ENCODE measurements at regions not wholly inside any gene's neighbourhood (a gene's known extent, or its start where the extent isn't known, plus 50 kb on each side); places are given as distances from the start of the nearest gene placed in this dataset.

- DNase-seq, result no peak
These were observed 1102.7 kb downstream of the TSN start for GRCh38 chr2:122858075-122858702.

GRCh38 chr2:122858813-122859212, 1103.4 kb downstream of the TSN start:
- DNase-seq, result no peak

GRCh38 chr2:122859260-122859659, 1103.8 kb downstream of the TSN start:
- no peak for DNase-seq

- DNase-seq, result no peak
These were observed 1108.1 kb downstream of the TSN start for GRCh38 chr2:122863532-122863931.

- no peak for DNase-seq
These were observed 1109.3 kb downstream of the TSN start for GRCh38 chr2:122864728-122865127.

- no peak for DNase-seq
These were observed 1110.6 kb downstream of the TSN start for GRCh38 chr2:122866095-122866494.

GRCh38 chr2:122867941-122868340, 1112.5 kb downstream of the TSN start:
- DNase-seq, result no peak

DNA sequence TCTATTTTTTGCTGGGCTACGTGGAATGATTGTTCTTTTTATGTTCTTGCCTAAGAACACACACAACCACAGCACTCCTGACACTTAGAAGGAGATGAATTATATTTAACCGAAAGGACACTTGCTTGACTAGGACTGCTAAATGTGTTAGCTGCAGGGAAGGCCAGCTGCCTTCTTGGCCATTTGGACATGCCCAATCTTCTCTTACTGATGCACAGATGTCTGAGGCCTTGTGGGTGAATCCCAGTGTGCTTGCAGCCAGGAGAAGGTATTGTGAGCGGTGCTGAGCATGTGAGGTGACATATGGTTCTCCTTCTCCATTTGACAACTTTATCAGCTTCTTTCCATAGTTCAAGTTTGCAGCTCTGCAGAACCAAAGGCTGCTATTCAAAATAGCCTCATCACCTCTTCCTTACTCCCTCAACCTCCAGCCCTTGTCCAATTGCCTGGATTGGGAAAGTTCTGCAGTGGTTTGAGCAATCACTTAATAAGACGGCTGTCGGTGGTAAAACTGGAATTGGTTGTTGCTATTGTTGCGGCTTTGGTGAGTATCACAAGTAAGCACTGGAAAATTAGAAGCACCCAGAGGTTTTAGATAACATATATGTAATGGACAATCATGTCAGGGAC, 1113.3 kb downstream of the TSN start:
- no peak for DNase-seq

- DNase-seq, result no peak
These were observed 1118.5 kb downstream of the TSN start for GRCh38 chr2:122873951-122874350.

DNA sequence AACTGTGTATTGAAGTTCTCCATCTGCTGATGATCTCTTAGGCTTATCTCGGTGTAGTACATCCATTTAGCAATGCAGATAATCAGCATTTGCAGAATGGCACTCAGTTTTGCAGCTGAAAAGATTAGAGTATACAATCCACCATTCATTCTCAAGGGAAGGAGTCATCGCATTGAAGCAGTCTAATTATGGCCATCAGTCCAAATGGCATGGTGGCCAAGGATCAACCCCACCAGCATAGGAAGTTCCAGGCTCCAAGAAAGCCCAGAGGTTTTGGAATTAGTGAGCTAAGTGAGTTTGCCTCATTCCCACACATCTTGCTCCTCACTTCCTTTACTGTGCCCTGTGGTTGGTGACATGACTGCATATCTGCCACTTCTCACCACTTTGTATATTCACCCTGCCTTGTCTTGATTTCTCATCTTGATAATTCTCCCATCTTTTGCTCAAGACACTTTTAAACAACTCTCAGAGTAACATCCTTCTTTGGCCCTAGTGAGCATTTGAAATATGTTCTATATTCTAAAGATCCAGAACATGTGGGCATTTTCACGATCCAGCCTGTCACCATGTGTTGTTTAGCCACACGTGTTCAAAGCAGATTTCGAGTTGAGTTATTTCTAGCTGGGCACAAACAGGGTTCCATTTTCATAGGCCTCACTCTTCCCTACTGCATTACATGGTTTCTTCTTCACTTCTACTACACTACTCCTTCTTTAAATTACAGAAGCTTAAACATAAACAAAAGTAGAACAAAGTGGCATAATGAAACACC, 1119.8 kb downstream of the TSN start:
- DNase-seq, result no peak

DNA sequence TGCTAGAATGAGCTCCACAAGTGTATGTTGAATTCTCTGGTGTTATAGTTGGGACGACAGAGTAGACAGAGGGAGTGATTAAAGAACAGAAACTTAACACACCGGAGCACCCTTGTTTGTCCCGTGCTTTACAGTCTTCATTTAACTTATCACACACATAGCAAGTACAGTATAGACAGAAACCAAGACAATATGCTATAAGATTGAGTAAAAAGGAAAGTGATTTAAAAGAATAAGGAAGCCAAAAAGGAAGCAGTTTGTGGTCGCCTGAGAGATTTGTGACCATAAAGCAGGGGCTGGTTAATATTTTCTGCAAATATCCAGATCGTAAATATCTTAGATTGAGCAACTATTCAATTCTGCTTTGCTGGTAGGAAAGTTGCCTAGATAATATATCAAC, 1128.4 kb downstream of the TSN start:
- no peak for DNase-seq

DNA sequence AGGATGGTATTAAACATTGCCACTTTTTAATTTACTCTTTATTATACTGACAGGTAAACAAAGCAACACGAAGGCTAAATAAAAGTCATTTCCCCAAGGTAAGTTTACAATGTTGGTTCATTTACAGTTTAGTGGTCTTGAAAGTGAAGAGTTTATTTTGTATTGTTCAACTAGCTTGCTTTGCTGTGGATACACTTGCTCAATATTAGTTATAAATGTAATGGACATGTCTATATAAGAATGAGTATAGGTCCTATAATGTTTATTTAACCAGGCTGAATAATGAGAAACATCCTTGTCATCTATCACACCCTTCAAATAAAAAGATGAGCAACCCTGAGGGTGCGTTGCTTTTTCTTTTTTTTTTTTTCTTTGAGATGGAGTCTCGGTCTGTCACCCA, 1129.4 kb downstream of the TSN start:
- no peak for DNase-seq

GRCh38 chr2:122885436-122885835, 1130.0 kb downstream of the TSN start:
- DNase-seq, result no peak

DNA sequence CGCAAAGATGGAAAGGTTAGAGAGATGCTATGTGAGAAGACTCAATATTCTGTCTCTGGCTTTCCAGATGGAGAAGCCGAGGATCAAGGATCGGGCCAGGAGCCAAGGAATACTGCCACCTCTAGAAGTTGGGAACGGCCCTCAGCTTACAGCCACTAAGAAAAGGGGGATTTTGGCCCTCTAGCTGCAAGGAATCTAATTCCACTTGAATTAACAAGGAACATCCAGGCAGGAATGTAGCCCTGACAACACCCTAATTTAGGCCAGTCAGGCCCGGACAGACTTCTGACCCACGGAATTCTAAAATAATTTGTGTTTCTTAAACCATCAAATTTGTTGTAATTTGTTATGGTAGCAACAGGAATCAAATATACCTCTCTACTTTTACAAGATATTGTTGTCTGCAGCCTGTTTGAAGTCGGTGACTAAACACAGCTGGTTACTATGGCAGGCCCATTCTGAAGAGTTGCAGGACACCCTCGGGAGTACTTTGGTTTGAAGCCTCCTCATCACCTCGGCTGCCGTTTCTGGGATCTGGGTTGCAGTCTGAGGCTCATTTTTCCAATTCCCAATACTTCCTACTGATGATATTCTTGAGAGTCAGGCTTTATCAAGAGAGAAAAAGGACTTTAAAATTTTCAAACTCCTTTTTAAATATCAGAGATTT, 1131.2 kb downstream of the TSN start:
- DNase-seq, result no peak

GRCh38 chr2:122899614-122900013, 1125.5 kb upstream of the CNTNAP5 start:
- DNase-seq, result no peak

- no peak for DNase-seq
These were observed 1119.7 kb upstream of the CNTNAP5 start for GRCh38 chr2:122905431-122905830.

DNA sequence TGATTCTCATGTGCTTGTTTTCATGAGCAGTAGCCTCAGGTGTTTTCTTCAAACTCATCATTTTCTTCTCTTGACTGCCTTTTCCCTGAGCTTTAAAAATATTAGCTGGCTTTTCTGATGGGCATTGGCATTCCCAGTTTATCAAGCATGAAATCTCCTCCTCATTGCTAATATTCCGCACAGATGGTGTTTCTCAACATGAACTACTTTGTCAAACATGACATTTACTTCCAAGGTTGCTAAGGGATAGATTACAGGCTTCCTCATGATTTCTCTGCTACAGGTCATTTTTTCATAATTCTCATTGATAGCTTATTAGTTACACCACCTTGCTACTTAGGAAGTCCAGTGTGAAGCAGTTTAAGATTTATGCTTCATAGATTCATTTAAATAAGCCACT, 1116.9 kb upstream of the CNTNAP5 start:
- DNase-seq, result no peak

DNA sequence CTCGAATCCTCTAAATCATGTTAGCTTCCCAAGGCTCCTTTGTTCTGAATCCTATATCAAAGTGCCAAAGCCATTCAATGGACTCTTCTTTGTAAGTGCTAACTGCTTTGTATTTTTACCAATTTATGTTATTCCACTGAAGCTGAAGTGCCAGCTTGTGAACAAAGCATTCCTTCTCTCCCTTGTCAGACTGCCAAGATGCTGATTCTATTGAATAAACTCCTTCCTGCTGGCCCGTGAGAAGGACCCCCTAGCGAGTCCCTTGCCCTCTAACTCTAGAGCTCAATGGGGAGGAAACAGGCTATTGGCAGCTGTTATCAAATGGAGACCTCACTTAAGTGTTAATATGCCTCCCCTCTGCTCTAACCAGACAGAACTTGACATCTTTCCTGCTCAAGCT, 1097.9 kb upstream of the CNTNAP5 start:
- DNase-seq, result no peak

DNA sequence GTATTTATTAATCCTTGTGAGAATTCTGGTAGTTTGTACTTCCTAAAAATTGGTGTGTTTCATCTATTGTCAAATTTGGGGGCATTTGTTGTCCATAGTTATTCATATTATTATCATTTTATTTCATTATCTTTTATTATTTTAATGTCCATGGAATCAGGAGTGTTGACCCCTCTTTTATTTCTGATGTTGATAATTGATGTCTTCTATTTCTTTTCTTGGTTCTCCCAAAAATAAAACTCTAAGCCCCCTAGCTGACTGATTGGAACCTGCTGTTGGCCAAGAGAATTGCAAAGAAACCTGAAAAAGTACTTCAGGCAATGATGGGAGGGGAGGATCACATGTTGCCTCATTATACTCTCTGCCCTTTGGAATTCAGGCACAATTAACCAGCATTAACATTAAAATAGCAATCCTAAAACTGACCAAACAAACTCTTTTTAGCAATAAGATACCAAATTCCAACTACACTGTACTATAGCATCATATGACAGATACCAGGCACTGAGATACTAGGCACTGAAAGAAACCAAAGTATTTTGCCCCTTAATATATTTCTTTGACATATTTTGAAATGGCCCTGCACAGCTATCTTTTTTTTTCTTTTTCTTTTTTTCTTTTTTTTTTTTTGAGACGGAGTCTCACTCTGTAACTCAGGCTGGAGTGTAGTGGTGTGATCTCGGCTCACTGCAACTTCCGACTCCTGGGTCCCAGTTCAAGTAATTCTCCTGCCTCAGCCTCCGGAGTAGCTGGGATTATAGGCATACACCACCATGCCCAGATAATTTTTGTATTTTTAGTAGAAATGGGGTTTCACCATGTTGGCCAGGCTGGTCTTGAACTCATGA, 1097.2 kb upstream of the CNTNAP5 start:
- DNase-seq, result no peak

GRCh38 chr2:122929347-122929746, 1095.7 kb upstream of the CNTNAP5 start:
- DNase-seq, result no peak

DNA sequence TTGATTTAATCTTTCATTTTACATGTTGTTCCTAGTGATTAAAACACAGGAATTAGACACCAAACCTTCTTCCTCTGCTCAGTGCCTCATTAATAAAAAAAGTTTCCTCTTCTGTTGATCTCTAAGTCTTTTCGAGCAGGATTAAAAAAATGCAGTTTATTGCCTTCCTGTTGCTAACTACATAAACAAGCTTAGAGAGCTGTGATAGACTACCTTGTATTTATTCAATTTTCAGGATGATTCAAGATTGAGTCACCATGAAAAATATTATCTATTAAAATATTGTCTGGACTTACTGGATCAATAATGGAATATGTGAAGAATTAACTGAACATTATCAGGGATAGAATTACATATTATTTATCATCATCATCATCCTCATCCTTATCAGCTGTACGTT, 1089.6 kb upstream of the CNTNAP5 start:
- DNase-seq, result no peak

DNA sequence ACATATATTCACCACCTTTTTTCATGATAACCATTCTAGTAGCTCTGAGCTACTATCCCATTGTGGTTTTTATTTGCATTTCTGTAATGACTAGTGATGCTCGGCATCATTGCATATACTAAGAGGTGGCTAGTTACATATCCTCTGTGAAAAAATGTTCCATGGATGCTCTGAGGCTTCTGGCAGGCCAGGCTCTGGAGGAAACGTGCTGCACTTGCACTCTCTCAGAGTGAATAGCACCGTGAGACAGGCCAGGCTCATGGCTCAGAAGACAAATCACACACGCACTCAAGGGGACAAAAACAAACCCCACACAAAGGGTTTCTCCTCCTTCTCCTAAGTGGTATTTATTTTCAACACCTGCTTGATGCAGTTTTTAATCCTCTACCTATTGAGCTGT, 1085.3 kb upstream of the CNTNAP5 start:
- no peak for DNase-seq

- no peak for DNase-seq
These were observed 1075.6 kb upstream of the CNTNAP5 start for GRCh38 chr2:122949523-122949922.

Data from GF-D8 (cell line).